SIG-M5 treated with dmso at 0.1 percent for 504 hours (cell line): ENCODE measurements at regions not wholly inside any gene's neighbourhood (a gene's known extent, or its start where the extent isn't known, plus 50 kb on each side); places are given as distances from the start of the nearest gene placed in this dataset.
A peak's percentile ranks its signal among the peaks of the same experiment; 100 is the strongest.

ENCODE experiments used
- DNase-seq: peaks from one replicate; lab custom pipeline; 2025; ENCODE audit not compliant: unreplicated experiment; lab: John Stamatoyannopoulos, UW

DNA sequence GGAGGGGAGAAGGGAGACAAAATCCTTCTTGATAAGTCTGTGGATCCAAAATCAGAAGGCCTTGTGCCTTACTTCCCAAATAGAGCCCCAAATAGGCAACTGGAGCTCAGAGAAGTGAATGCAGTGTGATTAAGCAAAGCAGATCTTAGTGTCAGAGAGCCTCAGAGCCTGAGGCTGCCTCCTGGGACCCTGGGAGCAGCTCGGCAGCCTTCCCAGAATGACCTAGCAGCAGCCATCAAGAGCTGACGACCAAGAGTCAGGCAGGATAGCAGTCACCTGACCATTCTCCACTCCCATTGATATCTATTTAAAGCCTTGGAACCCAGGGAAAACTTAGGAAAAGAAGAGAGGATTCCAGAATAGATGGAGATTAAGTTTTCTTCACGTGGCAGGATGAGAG, 78.0 kb upstream of the SMYD2 start:
- DNase-seq, result no peak

DNA sequence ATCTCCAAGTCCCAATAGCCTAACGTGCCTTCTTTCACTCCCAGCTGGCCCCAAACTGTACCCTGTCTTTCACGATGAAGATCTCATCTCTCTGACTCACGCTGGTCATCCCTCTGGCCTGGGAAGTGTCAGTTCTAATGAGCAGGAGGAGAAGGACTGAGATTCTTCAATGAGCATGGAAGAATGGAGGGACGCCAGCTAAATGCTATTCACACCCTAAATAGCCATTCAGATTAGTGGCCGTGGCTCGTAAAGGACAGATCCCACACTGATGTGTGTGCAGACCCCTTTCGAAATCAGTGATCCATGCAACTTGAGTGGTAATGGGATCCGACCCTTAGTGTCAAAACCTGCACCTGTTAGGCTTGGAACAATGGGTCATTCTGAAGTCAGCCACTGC, 75.9 kb upstream of the SMYD2 start:
- no peak for DNase-seq

DNA sequence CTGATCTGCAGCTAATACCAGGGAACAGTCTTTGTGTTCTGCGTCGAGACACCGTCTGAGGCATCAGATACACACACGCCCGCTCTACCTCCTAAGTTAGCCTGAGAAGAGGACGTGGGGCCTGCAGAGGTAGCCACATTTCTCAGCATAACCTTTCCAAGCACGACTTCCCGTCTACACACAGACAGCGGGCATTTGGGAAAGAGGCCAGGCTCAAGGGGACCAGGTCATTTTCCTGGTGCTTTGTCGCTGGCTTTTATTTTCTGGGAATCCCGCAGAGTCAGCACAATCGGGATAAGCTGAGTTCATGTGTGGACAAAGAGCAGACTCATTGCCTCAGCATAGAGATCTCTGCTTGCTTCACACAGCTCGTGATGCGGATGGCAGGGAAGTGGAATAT, 72.5 kb upstream of the SMYD2 start:
- DNase-seq, result no peak

DNA sequence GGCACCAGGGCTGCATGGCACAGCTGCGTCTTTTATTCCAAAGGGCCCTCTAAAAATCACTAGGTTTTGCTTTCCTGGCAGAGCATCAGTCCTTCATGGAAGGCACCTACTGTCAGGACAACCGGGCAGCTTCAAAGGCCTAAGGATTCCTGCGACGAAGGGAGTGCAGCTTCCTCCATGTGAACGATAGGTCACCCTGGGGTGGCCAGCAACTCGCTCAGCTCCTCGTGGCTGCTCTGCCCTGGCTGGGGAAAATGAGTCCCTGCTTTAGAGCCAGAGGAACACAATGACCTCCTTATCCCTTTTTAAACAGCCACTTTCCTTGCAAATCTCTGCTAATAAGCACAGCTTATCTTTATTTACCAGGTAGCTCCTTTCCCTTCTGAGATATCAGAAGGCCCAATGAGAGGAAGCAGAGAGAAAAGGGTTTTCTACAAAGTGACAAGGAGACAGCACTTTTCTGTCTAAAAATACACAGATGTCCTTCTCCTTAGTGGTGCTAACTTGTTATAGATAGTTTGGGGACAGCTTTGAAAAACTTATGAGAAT, 71.6 kb upstream of the SMYD2 start:
- no peak for DNase-seq

DNA sequence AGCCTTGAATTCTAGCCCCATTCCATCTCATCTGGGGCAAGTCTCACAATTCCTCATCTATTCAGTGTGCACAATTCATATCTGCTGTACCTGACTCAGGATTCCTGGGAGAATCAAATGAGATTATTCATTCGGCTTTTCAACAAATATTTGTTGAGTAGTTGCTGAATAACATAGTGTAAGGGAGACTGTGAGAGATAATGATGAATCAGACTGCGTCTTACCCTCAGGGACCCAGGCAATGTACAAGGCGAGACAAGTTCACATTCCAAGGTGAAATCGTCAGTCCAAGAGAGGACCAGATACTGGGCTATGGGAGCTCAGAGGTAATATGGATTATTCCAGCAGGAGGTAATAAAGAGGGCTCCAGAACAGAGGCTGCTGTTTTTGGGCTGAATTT, 67.8 kb upstream of the SMYD2 start:
- no peak for DNase-seq

DNA sequence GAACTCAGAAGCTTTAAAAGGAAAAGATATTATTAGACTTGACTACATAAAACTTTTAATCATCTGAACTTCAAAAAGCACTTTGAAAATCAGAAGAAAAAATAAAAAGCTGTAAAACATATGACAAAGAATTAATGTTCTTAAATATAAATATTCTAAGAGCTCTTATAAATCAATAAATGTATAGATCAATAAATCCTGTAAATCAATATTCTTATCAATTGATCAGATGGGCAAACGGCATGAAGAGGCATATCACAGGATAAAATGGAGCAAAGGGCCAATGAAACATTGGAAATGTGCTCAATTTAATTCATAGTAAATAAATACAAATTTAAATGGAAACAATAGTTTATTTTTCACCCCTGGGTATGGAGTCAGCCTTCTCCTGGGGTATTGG, 66.1 kb upstream of the SMYD2 start:
- DNase-seq, result no peak

DNA sequence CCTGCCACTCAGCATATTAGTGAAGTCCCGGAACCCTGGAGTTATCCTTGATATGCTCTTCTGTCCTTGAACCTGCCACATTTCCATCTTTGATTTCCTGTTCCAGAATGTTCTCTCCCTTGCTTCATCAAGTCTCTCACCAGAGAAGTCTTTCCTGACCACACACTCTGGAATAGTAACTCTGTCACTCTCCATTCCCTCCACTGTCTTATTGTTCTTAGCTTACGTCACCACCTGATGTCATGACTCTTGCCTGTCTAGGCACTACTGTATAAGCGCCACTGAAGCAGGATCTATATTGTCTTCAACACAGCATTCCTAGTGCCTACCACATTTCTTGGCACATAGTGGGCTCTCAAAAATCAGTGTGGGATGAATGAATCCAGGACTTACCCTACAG, 65.4 kb upstream of the SMYD2 start:
- no peak for DNase-seq

DNA sequence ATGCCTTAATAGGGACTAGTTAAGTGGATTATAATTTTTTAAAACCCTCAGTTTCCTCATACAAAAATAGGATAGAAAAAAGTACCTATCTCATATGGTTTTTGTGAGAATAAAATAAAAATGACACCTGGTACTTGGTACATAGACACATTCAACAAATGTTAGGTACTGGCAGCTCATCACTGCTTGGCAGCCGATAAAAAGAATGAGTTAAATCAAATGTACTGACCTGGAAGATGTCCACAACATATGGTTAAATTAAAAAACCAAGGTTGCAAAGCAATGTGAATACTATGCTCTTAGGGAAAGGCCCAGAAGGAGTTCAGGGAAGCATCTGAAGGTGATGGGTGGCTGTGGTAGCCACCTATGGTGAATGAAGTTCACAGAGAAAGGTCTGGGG, 64.9 kb upstream of the SMYD2 start:
- DNase-seq, result no peak

DNA sequence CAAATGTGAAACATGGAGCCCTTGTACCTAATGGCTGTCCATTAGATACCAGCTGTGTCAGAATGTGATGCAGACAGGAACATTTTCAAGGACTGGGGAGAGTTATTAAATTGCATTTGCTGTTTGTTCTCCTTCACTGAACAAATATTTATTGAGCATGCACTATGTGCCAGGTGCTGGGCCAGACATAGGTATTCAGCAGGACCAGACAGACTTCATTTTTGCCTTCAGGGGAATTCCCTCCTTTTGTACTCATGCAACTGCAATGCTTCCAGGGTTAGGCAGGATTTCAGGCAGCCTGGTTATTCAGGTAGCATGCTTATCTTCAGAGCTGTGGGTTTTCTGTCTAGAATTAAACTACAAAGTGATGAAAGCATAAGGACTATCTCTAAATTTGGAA, 64.2 kb upstream of the SMYD2 start:
- DNase-seq, result peak; percentile 29

DNA sequence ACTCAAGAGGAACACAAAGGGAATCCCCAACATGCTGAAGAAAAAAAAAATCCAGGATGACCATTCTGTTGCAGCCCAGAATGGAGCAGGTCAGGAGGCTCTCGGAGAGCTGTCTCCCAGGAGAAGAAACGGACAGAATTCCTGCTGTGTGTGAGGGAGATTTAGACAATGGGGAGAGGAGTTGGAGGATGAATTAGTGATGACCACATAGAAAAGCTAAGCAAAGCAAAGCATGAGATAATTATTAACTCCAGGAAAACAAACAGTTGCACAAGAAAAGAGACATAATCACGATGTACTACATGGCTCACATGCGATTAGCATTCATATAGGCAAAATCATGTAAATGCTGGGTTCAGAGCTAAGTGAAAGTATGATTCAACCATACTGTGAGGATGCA, 61.1 kb upstream of the SMYD2 start:
- no peak for DNase-seq

DNA sequence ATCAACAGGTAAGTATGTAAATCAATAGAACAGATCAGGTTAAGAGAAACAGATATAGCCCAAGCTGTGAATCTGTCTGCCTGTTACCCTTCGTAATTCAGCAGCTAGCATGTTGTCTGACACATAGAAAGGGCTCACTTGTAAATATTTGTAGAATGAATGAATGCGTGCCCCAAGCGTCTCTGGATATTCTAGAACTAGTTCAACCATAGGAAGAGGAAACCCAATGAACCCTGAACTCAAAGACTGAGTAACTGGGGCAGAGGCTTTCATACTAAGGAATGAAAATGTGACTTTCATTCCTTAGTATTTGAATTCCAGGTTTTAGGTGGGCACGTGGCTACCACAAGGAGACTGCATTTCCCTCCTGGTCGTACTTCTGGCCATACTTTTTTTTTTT, 60.1 kb upstream of the SMYD2 start:
- no peak for DNase-seq

DNA sequence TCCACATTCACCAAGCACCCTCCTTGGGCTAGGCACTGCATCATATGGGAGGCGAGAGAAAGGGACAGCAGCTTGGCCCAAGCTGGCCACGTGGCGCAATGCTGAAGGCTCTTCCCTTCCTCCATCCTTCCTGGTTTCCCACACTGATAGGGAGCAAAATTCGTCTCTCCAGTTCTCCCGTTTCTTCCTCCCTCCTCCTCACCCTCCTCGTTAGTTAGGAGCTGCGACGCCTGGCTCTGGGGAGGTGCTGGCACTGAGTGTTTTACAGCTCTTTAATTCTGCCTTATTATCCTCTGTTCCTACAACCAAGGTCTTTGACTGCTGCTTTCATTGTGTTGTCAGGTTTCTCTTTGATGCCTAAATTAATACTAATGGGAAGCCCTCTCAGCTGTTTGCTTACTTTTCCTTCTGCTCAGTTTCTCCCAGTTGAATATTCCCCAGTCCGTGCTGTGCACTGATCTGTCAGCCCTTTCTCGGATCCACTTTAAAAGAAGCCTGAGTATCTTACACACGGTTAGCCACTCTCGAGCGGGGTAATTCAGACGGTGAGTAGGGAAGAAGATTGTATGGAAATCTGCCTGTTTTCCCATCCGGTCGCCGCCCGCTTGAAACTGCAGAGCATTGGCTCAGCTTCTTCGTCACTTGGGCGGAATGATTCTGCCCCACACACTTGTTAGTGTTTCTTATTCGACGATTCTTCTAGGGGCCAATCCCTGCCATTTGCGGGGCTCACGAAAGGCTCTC, 56.2 kb upstream of the SMYD2 start:
- no peak for DNase-seq

DNA sequence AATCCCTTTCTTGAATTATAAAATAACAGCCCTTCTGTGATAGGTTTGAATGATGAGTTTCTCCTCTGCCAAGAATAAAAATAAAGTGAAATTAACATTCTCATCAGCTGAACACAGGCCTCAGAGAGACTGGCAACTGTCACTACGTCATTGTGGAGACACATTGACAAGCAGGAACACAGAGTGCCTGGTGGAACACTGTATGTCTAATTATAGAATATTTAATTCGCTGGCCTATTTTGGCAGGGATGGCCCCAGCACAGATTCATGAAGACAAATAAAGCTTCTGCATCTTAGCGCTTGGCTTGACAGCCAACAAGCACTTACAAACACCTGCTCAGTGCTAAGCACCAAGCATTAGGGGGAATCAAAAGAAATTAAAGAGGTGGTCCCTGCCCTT, 52.0 kb upstream of the SMYD2 start:
- no peak for DNase-seq

DNA sequence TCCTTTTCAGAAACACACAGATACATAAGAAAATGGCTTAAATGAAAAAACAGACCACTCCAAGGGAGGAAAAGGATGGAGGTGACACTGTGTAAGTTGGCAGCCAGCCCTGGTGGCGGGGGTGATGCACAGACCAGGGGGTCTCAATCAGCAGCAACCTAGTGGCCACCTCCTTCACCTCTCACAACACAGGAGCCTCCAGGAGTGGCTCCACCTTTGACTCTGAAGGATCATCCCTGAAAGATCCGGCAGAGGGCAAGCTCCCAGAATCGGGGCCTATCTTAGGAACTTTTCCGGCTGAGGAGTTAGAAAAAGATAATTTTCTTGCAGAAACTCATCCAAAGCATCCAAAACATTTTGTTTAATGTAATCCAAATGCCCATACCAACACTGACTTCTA, 51.2 kb upstream of the SMYD2 start:
- no peak for DNase-seq
